Endodermal cell (in vitro differentiated cells): ENCODE measurements at regions not wholly inside any gene's neighbourhood (a gene's known extent, or its start where the extent isn't known, plus 50 kb on each side); places are given as distances from the start of the nearest gene placed in this dataset.

Source experiments
- DNase-seq: peaks from one replicate; pipeline ENCODE4 v3.0.0-alpha.2; 2017
- H3K27ac ChIP-seq: 2 replicates; pipeline ENCODE4 v1.5.1; 2013; ENCODE audit warnings: mild to moderate bottlenecking, low read depth, low read length, moderate library complexity
- H3K27me3 ChIP-seq: 2 replicates; pipeline ENCODE4 v1.6.1; 2013; ENCODE audit warnings: mild to moderate bottlenecking, low read length, moderate library complexity; ENCODE audit not compliant: insufficient read depth, control insufficient read depth, poor library complexity, severe bottlenecking
- H3K36me3 ChIP-seq: 2 replicates; pipeline ENCODE4 v1.7.0; 2013; ENCODE audit warnings: mild to moderate bottlenecking, low read length, moderate library complexity; ENCODE audit not compliant: control insufficient read depth, insufficient read depth
- H3K4me1 ChIP-seq: one replicate; pipeline ENCODE4 v1.7.0; 2013; ENCODE audit warnings: low read length; ENCODE audit not compliant: control insufficient read depth, insufficient read depth
- H3K4me3 ChIP-seq: 2 replicates; pipeline ENCODE4 v1.5.1; 2013; ENCODE audit warnings: mild to moderate bottlenecking, low read length, moderate library complexity
- H3K9ac ChIP-seq: 2 replicates; pipeline ENCODE4 v1.6.1; 2013; ENCODE audit warnings: mild to moderate bottlenecking, low read length, moderate library complexity; ENCODE audit not compliant: poor library complexity, severe bottlenecking; ENCODE audit errors: extremely low read depth
- H3K9me3 ChIP-seq: 2 replicates; pipeline ENCODE4 v1.6.1; 2013; ENCODE audit warnings: mild to moderate bottlenecking, low read length, moderate library complexity; ENCODE audit not compliant: control insufficient read depth
- H3K27ac Mint-ChIP-seq: 2 replicates; pipeline ENCODE4 v1.8.0; 2020; ENCODE audit warnings: mixed read lengths
- H3K27me3 Mint-ChIP-seq: 2 replicates; pipeline ENCODE4 v1.8.0; 2021; ENCODE audit warnings: mild to moderate bottlenecking, mixed read lengths; ENCODE audit not compliant: insufficient read depth
- H3K36me3 Mint-ChIP-seq: 2 replicates; pipeline ENCODE4 v1.8.0; 2020; ENCODE audit warnings: low read depth, mixed read lengths
- H3K4me1 Mint-ChIP-seq: 2 replicates; pipeline ENCODE4 v1.8.0; 2020; ENCODE audit warnings: mixed read lengths
- H3K4me3 Mint-ChIP-seq: 2 replicates; pipeline ENCODE4 v1.8.0; 2020; ENCODE audit warnings: mild to moderate bottlenecking, moderate library complexity, mixed read lengths
- H3K9me3 Mint-ChIP-seq: 2 replicates; pipeline ENCODE4 v1.8.0; 2020; ENCODE audit warnings: mild to moderate bottlenecking, mixed read lengths
- CTCF ChIP-seq: fragments of 200-600 bp; sonication (generic); conservative IDR thresholded peaks from 2 replicates; pipeline ENCODE4 v1.5.0; 2021; ENCODE audit warnings: antibody characterized with exemption, mild to moderate bottlenecking
- WGBS, 2 experiments: methylation state at CpG; one replicate each; pipeline versions ENCODE4 v1.1.5 to v1.1.7; 2013; ENCODE audit warnings: missing lambda C conversion rate in 2 of 2, mixed read lengths in 1 of 2; ENCODE audit not compliant: insufficient coverage in 1 of 2, insufficient read length in 1 of 2; 5-methylcytosine and 5-hydroxymethylcytosine counted together

- Histone ChIP-seq H3K27me3 (no peaks in the 10 kb centered on the region), H3K9me3 (no peaks in the 10 kb centered on the region), H3K27ac (no peak overlapping the region), H3K9ac (no peak overlapping the region), H3K4me3 (no peak overlapping the region), H3K36me3 (no peaks in the 10 kb centered on the region), H3K4me1 (peaks cover 6% of the 10 kb centered on the region)
- H3K4me1 Mint-ChIP-seq: peaks cover 13% of the 10 kb centered on the region
- no peak for DNase-seq
- no peak overlapping the region for H3K27ac Mint-ChIP-seq
- TF ChIP-seq CTCF: no peak
- H3K27me3 Mint-ChIP-seq: no peaks in the 10 kb centered on the region
- no peaks in the 10 kb centered on the region for H3K36me3 Mint-ChIP-seq
- no peaks in the 10 kb centered on the region for H3K9me3 Mint-ChIP-seq
- H3K4me3 Mint-ChIP-seq: no peak overlapping the region
These were observed 158.0 kb upstream of the PCDH10 start for GRCh38 chr4:132991111-132991510.

GRCh38 chr4:132992686-132993085 is 156.4 kb upstream of the PCDH10 start:
- Mint-ChIP-seq H3K4me3 (no peak overlapping the region), H3K27ac (peak overlapping the region; percentile 48), H3K4me1 (peaks cover 13% of the 10 kb centered on the region), H3K9me3 (no peaks in the 10 kb centered on the region), H3K36me3 (no peaks in the 10 kb centered on the region), H3K27me3 (no peaks in the 10 kb centered on the region)
- TF ChIP-seq CTCF: no peak
- 92 to 96% methylated on average over 2 of the region's 2 CpGs for WGBS, 2 experiments
- Histone ChIP-seq H3K4me1 (peaks cover 6% of the 10 kb centered on the region), H3K27me3 (no peaks in the 10 kb centered on the region), H3K9me3 (no peaks in the 10 kb centered on the region), H3K27ac (no peak overlapping the region), H3K4me3 (no peak overlapping the region), H3K9ac (no peak overlapping the region), H3K36me3 (no peaks in the 10 kb centered on the region)
- DNase-seq: no peak

GRCh38 chr4:132998585-132999230 is 150.4 kb upstream of the PCDH10 start:
- H3K27me3 Mint-ChIP-seq: no peaks in the 10 kb centered on the region
- no peaks in the 10 kb centered on the region for H3K4me1 ChIP-seq
- no peak overlapping the region for H3K4me3 ChIP-seq
- no peaks in the 10 kb centered on the region for H3K9me3 Mint-ChIP-seq
- H3K9me3 ChIP-seq: no peaks in the 10 kb centered on the region
- no peak overlapping the region for H3K9ac ChIP-seq
- H3K36me3 Mint-ChIP-seq: no peaks in the 10 kb centered on the region
- no peaks in the 10 kb centered on the region for H3K27me3 ChIP-seq
- no peak overlapping the region for H3K27ac Mint-ChIP-seq
- TF ChIP-seq CTCF: no peak
- no peaks in the 10 kb centered on the region for H3K36me3 ChIP-seq
- WGBS, 2 experiments: 87% methylated on average over 2 of the region's 2 CpGs; no CpG with 5 or more reads in 1 of the 2 experiments
- H3K4me1 Mint-ChIP-seq: peaks cover 4% of the 10 kb centered on the region
- DNase-seq: no peak
- no peak overlapping the region for H3K27ac ChIP-seq
- no peak overlapping the region for H3K4me3 Mint-ChIP-seq
